Mesendoderm (in vitro differentiated cells): ENCODE measurements at regions not wholly inside any gene's neighbourhood (a gene's known extent, or its start where the extent isn't known, plus 50 kb on each side); places are given as distances from the start of the nearest gene placed in this dataset.

ENCODE experiments used
- DNase-seq: peaks from one replicate; pipeline ENCODE4 v3.0.0; 2013
- H2AK5ac ChIP-seq: 2 replicates; pipeline ENCODE4 v1.6.1; 2013; ENCODE audit warnings: low read length, inconsistent platforms
- H2BK120ac ChIP-seq: 2 replicates; pipeline ENCODE4 v1.6.1; 2013; ENCODE audit warnings: low read depth, mild to moderate bottlenecking, low read length, moderate library complexity, mixed read lengths
- H2BK15ac ChIP-seq: replicated peaks from 2 replicates; pipeline ENCODE4 v1.6.1; 2013; ENCODE audit warnings: low read depth, mild to moderate bottlenecking, moderate library complexity
- H2BK5ac ChIP-seq: 2 replicates; pipeline ENCODE4 v1.6.1; 2013; ENCODE audit warnings: low read length, inconsistent platforms
- H3K18ac ChIP-seq: 2 replicates; pipeline ENCODE4 v1.6.1; 2013; ENCODE audit warnings: mild to moderate bottlenecking, low read length, mixed read lengths
- H3K23ac ChIP-seq: one replicate; pipeline ENCODE4 v1.6.1; 2013; ENCODE audit warnings: low read length
- H3K27ac ChIP-seq: 2 replicates; pipeline ENCODE4 v1.5.1; 2013; ENCODE audit warnings: low read depth, mild to moderate bottlenecking, inconsistent platforms, low read length, moderate library complexity
- H3K27me3 ChIP-seq: 2 replicates; pipeline ENCODE4 v1.6.1; 2013; ENCODE audit warnings: low read length, control low read depth, mild to moderate bottlenecking, inconsistent platforms; ENCODE audit not compliant: insufficient read depth, poor library complexity
- H3K36me3 ChIP-seq: 2 replicates; pipeline ENCODE4 v1.6.1; 2013; ENCODE audit warnings: low read length, inconsistent platforms; ENCODE audit not compliant: control insufficient read depth, insufficient read depth
- H3K4ac ChIP-seq: one replicate; pipeline ENCODE4 v1.6.1; 2013; ENCODE audit warnings: low read depth, mild to moderate bottlenecking, low read length, moderate library complexity
- H3K4me1 ChIP-seq: 2 replicates; pipeline ENCODE4 v1.6.1; 2013; ENCODE audit warnings: low read depth, low read length, inconsistent platforms; ENCODE audit not compliant: control insufficient read depth
- H3K4me2 ChIP-seq: 2 replicates; pipeline ENCODE4 v1.6.1; 2013; ENCODE audit warnings: low read length
- H3K4me3 ChIP-seq: 2 replicates; pipeline ENCODE4 v1.5.1; 2013; ENCODE audit warnings: mild to moderate bottlenecking, low read length
- H3K56ac ChIP-seq: one replicate; pipeline ENCODE4 v1.6.1; 2013; ENCODE audit warnings: low read length
- H3K79me1 ChIP-seq: 2 replicates; pipeline ENCODE4 v1.6.1; 2013; ENCODE audit warnings: low read length, inconsistent platforms
- H3K79me2 ChIP-seq: 2 replicates; pipeline ENCODE4 v1.6.1; 2013; ENCODE audit warnings: mild to moderate bottlenecking, low read length; ENCODE audit not compliant: control insufficient read depth, insufficient read depth
- H3K9ac ChIP-seq: 2 replicates; pipeline ENCODE4 v1.6.1; 2013; ENCODE audit warnings: low read length, inconsistent platforms
- H4K5ac ChIP-seq: one replicate; pipeline ENCODE4 v1.6.1; 2013; ENCODE audit warnings: low read length
- H4K8ac ChIP-seq: one replicate; pipeline ENCODE4 v1.6.1; 2013; ENCODE audit warnings: low read depth, mild to moderate bottlenecking, control low read depth, low read length, moderate library complexity
- WGBS: extraction: QIAGEN DNeasy Blood & Tissue Kit; methylation state at CpG from one replicate; pipeline ENCODE4 v1.1.7; 2013; ENCODE audit warnings: low lambda C conversion rate, missing lambda C conversion rate; ENCODE audit not compliant: insufficient coverage; ENCODE audit errors: extremely low coverage; 5-methylcytosine and 5-hydroxymethylcytosine counted together

- H3K23ac ChIP-seq: no peak overlapping the region
- H3K36me3 ChIP-seq: no peaks in the 10 kb centered on the region
- H3K56ac ChIP-seq: no peak overlapping the region
Measured at GRCh38 chr5:35484241-35484640, 133.4 kb upstream of the SPEF2 start.

GRCh38 chr5:35483780-35484179 is 133.9 kb upstream of the SPEF2 start:
- Histone ChIP-seq H3K4me1 (no peaks in the 10 kb centered on the region), H3K36me3 (no peaks in the 10 kb centered on the region), H2BK15ac (no peak overlapping the region), H3K18ac (no peak overlapping the region), H2AK5ac (no peak overlapping the region), H4K5ac (no peak overlapping the region), H3K56ac (no peak overlapping the region), H4K8ac (no peak overlapping the region), H2BK120ac (no peak overlapping the region), H3K27ac (no peak overlapping the region), H3K9ac (no peak overlapping the region), H3K4ac (no peak overlapping the region), H2BK5ac (no peak overlapping the region), H3K4me2 (no peak overlapping the region), H3K23ac (no peak overlapping the region), H3K27me3 (no peaks in the 10 kb centered on the region), H3K79me1 (no peaks in the 10 kb centered on the region), H3K4me3 (no peak overlapping the region), H3K79me2 (no peaks in the 10 kb centered on the region)
- no CpG with 5 or more reads among the region's 2 CpGs for WGBS
- no peak for DNase-seq

More at GRCh38 chr5:35484241-35484640, 133.4 kb upstream of the SPEF2 start:
- DNase-seq: no peak
- Histone ChIP-seq H3K27ac (no peak overlapping the region), H4K8ac (no peak overlapping the region), H3K79me2 (no peaks in the 10 kb centered on the region), H3K4me3 (no peak overlapping the region), H3K4me2 (no peak overlapping the region), H4K5ac (no peak overlapping the region), H3K4ac (no peak overlapping the region), H2BK5ac (no peak overlapping the region), H2BK120ac (no peak overlapping the region), H2BK15ac (no peak overlapping the region), H3K4me1 (no peaks in the 10 kb centered on the region), H3K27me3 (no peaks in the 10 kb centered on the region), H2AK5ac (no peak overlapping the region), H3K18ac (no peak overlapping the region), H3K9ac (no peak overlapping the region), H3K79me1 (no peaks in the 10 kb centered on the region)

- no peaks in the 10 kb centered on the region for H3K79me2 ChIP-seq
- no peaks in the 10 kb centered on the region for H3K79me1 ChIP-seq
- H3K4ac ChIP-seq: no peak overlapping the region
- H3K56ac ChIP-seq: no peak overlapping the region
- no peak overlapping the region for H3K23ac ChIP-seq
- no peak overlapping the region for H4K8ac ChIP-seq
- H3K27ac ChIP-seq: no peak overlapping the region
- H3K18ac ChIP-seq: no peak overlapping the region
- no peaks in the 10 kb centered on the region for H3K27me3 ChIP-seq
- H2BK5ac ChIP-seq: no peak overlapping the region
- no peak for DNase-seq
- no peak overlapping the region for H2AK5ac ChIP-seq
- H4K5ac ChIP-seq: no peak overlapping the region
- H3K36me3 ChIP-seq: no peaks in the 10 kb centered on the region
- no peak overlapping the region for H2BK15ac ChIP-seq
- no peak overlapping the region for H3K4me2 ChIP-seq
- H3K9ac ChIP-seq: no peak overlapping the region
- no peak overlapping the region for H3K4me3 ChIP-seq
- no peaks in the 10 kb centered on the region for H3K4me1 ChIP-seq
- no peak overlapping the region for H2BK120ac ChIP-seq
Measured at GRCh38 chr5:35483191-35483590, 134.5 kb upstream of the SPEF2 start.

- no peak overlapping the region for H2AK5ac ChIP-seq
- H3K36me3 ChIP-seq: no peaks in the 10 kb centered on the region
- no CpG with 5 or more reads among the region's 5 CpGs for WGBS
- no peaks in the 10 kb centered on the region for H3K79me1 ChIP-seq
- no peak overlapping the region for H3K56ac ChIP-seq
- H4K5ac ChIP-seq: no peak overlapping the region
- H3K9ac ChIP-seq: no peak overlapping the region
- H2BK120ac ChIP-seq: no peak overlapping the region
- H3K18ac ChIP-seq: no peak overlapping the region
- H3K4ac ChIP-seq: no peak overlapping the region
- no peak overlapping the region for H2BK5ac ChIP-seq
- no peak for DNase-seq
- no peak overlapping the region for H4K8ac ChIP-seq
- H3K4me3 ChIP-seq: no peak overlapping the region
- no peaks in the 10 kb centered on the region for H3K4me1 ChIP-seq
- no peak overlapping the region for H3K4me2 ChIP-seq
- no peak overlapping the region for H3K27ac ChIP-seq
- no peaks in the 10 kb centered on the region for H3K27me3 ChIP-seq
- no peak overlapping the region for H3K23ac ChIP-seq
- no peak overlapping the region for H2BK15ac ChIP-seq
- H3K79me2 ChIP-seq: no peaks in the 10 kb centered on the region
Measured at GRCh38 chr5:35482167-35482755, 135.4 kb upstream of the SPEF2 start.

- Histone ChIP-seq H2BK15ac (no peak overlapping the region), H2BK120ac (no peak overlapping the region), H4K8ac (no peak overlapping the region), H3K56ac (no peak overlapping the region), H3K23ac (no peak overlapping the region), H3K27me3 (no peaks in the 10 kb centered on the region), H3K36me3 (no peaks in the 10 kb centered on the region), H3K9ac (no peak overlapping the region), H4K5ac (no peak overlapping the region), H3K4me1 (no peaks in the 10 kb centered on the region), H2AK5ac (no peak overlapping the region), H3K79me1 (no peaks in the 10 kb centered on the region), H3K4me2 (no peak overlapping the region), H3K4ac (no peak overlapping the region), H2BK5ac (no peak overlapping the region), H3K27ac (no peak overlapping the region), H3K79me2 (no peaks in the 10 kb centered on the region), H3K4me3 (no peak overlapping the region), H3K18ac (no peak overlapping the region)
- DNase-seq: no peak
- no CpG with 5 or more reads among the region's 5 CpGs for WGBS
Measured at GRCh38 chr5:35478856-35479682, 138.6 kb upstream of the SPEF2 start.

- no peaks in the 10 kb centered on the region for H3K27me3 ChIP-seq
- no peak overlapping the region for H3K23ac ChIP-seq
- no peaks in the 10 kb centered on the region for H3K4me1 ChIP-seq
- H3K79me2 ChIP-seq: no peaks in the 10 kb centered on the region
- H3K18ac ChIP-seq: no peak overlapping the region
- no peak overlapping the region for H3K56ac ChIP-seq
- no peak overlapping the region for H2BK15ac ChIP-seq
- H2AK5ac ChIP-seq: no peak overlapping the region
- H4K8ac ChIP-seq: no peak overlapping the region
- H3K79me1 ChIP-seq: no peaks in the 10 kb centered on the region
- no peak overlapping the region for H3K9ac ChIP-seq
- no peak overlapping the region for H3K4ac ChIP-seq
- no peak overlapping the region for H3K27ac ChIP-seq
- no peak overlapping the region for H2BK5ac ChIP-seq
- H3K4me2 ChIP-seq: no peak overlapping the region
- H3K4me3 ChIP-seq: no peak overlapping the region
- DNase-seq: no peak
- no peak overlapping the region for H4K5ac ChIP-seq
- H3K36me3 ChIP-seq: no peaks in the 10 kb centered on the region
- no peak overlapping the region for H2BK120ac ChIP-seq
Measured at GRCh38 chr5:35477911-35478310, 139.8 kb upstream of the SPEF2 start.
